SKM-1 treated with dmso at 0.1 percent for 144 hours (cell line): ENCODE measurements at regions not wholly inside any gene's neighbourhood (a gene's known extent, or its start where the extent isn't known, plus 50 kb on each side); places are given as distances from the start of the nearest gene placed in this dataset.
"Not testable (repeated sequence)": the region's sequence is repeated elsewhere in the genome, so short reads cannot be mapped to it uniquely, and the experiment has no call there.

Experiments used
- DNase-seq: peaks from one replicate; lab custom pipeline; 2025; ENCODE audit not compliant: unreplicated experiment; lab: John Stamatoyannopoulos, UW

- DNase-seq = no peak
Measured at GRCh38 chr9:110081395-110081794, 126.6 kb downstream of the C9orf152 start.

GRCh38 chr9:110083866-110084265, 124.1 kb downstream of the C9orf152 start:
- no peak for DNase-seq

- DNase-seq = no peak
Measured at GRCh38 chr9:110086537-110086936, 121.4 kb downstream of the C9orf152 start.

GRCh38 chr9:110087605-110088004, 120.4 kb downstream of the C9orf152 start:
- no peak for DNase-seq

GRCh38 chr9:110088099-110088498, 119.9 kb downstream of the C9orf152 start:
- no peak for DNase-seq

GRCh38 chr9:110089681-110090370, 118.1 kb downstream of the C9orf152 start:
- DNase-seq = no peak

- no peak for DNase-seq
Measured at GRCh38 chr9:110092792-110093191, 115.2 kb downstream of the C9orf152 start.

GRCh38 chr9:110093417-110093816, 114.5 kb downstream of the C9orf152 start:
- DNase-seq = no peak

- no peak for DNase-seq
Measured at GRCh38 chr9:110093871-110094270, 114.1 kb downstream of the C9orf152 start.

GRCh38 chr9:110095161-110095595, 112.8 kb downstream of the C9orf152 start:
- no peak for DNase-seq

GRCh38 chr9:110095776-110096175, 112.2 kb downstream of the C9orf152 start:
- DNase-seq = no peak

- DNase-seq = not testable (repeated sequence)
Measured at GRCh38 chr9:110096674-110097073, 111.3 kb downstream of the C9orf152 start.

GRCh38 chr9:110099236-110100095, 108.5 kb downstream of the C9orf152 start:
- no peak for DNase-seq

GRCh38 chr9:110101531-110102161, 106.3 kb downstream of the C9orf152 start:
- no peak for DNase-seq

GRCh38 chr9:110103257-110103656, 104.7 kb downstream of the C9orf152 start:
- no peak for DNase-seq

GRCh38 chr9:110104261-110104809, 103.6 kb downstream of the C9orf152 start:
- no peak for DNase-seq

- DNase-seq = no peak
Measured at GRCh38 chr9:110105107-110105506, 102.9 kb downstream of the C9orf152 start.

- no peak for DNase-seq
Measured at GRCh38 chr9:110106661-110107060, 101.3 kb downstream of the C9orf152 start.

- no peak for DNase-seq
Measured at GRCh38 chr9:110109333-110110092, 98.4 kb downstream of the C9orf152 start.

- no peak for DNase-seq
Measured at GRCh38 chr9:110110154-110110553, 97.8 kb downstream of the C9orf152 start.

GRCh38 chr9:110111868-110112267, 96.1 kb downstream of the C9orf152 start:
- no peak for DNase-seq
